ENCODE measurements at regions not wholly inside any gene's neighbourhood (a gene's known extent, or its start where the extent isn't known, plus 50 kb on each side); places are given as distances from the start of the nearest gene placed in this dataset.
"Not testable (repeated sequence)": the region's sequence is repeated elsewhere in the genome, so short reads cannot be mapped to it uniquely, and the experiment has no call there.

DNA sequence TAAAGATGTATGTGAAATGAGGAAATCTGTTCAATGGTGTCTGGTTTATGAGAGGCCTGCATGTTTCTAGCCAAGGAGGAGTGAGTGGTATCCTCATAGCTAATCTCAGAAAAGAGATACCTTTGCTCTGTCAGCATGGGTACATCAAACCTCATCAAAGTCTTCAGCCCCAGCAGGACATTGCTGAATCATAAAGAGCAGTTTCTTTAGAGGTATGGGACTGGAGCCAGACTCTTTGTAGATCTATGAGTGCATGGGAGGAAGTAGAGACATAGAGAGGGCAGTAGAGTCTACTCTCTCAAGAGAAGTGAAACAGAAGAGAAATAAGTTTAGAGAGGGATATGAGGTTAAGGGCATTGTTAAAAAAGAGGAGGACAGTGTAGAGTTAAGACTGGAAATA, 1950.9 kb downstream of the ARAP2 start:
- TF ChIP-seq, protein P1, sequence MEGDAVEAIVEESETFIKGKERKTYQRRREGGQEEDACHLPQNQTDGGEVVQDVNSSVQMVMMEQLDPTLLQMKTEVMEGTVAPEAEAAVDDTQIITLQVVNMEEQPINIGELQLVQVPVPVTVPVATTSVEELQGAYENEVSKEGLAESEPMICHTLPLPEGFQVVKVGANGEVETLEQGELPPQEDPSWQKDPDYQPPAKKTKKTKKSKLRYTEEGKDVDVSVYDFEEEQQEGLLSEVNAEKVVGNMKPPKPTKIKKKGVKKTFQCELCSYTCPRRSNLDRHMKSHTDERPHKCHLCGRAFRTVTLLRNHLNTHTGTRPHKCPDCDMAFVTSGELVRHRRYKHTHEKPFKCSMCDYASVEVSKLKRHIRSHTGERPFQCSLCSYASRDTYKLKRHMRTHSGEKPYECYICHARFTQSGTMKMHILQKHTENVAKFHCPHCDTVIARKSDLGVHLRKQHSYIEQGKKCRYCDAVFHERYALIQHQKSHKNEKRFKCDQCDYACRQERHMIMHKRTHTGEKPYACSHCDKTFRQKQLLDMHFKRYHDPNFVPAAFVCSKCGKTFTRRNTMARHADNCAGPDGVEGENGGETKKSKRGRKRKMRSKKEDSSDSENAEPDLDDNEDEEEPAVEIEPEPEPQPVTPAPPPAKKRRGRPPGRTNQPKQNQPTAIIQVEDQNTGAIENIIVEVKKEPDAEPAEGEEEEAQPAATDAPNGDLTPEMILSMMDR (IDR thresholded peaks at IDR 0.05) = no peak
- ATAC-seq (ENCODE audit: low FRiP score) = no peak
- no peak for DNase-seq (ENCODE audit: low spot score)

DNA sequence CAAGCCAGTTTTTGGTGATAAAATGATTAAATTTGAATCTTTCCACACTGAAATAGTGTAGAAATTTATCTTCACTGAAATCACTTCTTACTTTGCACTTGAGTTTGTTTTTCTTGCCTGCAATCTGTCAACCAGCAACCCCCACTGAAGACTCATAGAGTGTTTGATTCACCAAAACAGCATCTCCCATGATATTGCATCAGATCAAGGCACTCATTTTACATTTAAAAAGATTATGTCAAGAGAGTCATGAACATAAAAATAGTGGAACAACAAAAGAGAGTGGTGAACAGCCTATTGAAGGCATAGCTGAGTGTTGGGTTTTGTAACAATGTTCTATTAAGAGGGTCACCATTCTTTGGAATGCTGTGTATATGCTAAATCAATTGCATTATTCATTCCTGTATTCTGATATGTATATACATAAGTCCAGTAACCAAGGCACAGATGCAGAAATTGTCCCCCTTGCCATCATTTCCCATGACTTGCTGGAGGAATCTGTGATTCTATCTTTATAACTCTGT, 1934.9 kb downstream of the ARAP2 start:
- ATAC-seq (ENCODE audit: low FRiP score) = no peak
- TF ChIP-seq, protein P1 (IDR thresholded peaks at IDR 0.05) = no peak
- DNase-seq (ENCODE audit: low spot score) = no peak

DNA sequence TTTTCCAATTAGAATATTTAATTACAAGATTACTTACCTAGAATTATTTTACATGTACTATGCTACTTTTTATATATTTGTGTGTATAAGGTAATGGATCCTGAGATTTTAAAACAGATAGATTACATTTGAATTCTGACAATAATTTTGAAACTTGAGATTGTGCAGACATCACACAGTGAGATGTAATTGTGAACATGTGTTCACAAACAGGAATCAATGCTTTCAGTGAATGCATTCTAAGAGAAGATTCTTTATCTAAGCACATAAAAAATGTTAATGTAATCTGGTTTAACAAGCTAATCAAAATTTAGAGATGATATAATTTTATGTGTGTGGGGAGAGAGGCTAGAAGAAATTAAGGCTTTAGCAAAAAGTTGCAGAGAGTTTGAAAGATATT, 1925.5 kb downstream of the ARAP2 start:
- no peak for ATAC-seq (ENCODE audit: low FRiP score)
- TF ChIP-seq, protein P1 (IDR thresholded peaks at IDR 0.05) = no peak
- DNase-seq (ENCODE audit: low spot score) = no peak

DNA sequence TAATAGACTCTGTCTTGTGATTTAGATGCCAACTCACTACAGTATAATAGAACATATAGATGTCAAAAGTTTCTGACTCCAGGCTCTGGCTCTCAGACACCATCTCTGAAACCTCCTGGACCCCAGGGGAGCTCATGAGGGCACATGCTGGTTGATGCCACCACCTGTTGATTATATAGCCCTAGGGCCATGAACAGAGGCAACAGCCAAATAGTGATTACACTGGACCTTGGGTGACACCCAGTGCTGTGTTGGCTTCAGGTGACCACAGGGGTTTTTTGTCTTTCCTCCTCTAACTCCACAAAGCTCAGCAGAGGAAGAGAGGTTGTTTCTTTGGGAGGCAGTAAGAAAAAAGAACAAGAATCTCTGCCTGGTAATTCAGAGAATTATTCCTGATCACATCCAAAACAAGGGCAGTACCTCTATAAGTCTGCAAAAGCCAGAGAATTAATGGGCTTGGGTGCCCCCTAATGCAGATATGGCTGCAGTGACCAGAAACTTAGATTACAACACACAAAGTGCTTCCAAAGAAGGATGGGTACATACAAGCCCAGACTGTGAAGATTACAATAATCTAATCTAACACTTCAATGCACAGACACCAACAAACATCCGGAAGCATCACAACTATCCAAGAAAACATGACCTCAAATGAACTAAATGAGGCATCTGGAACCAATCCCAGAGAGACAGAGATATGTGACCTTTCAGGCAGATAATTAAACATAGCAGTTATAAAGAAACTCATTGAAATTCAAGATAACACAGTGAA, 1920.6 kb downstream of the ARAP2 start:
- DNase-seq (ENCODE audit: low spot score) = no peak
- TF ChIP-seq, protein P1 (IDR thresholded peaks at IDR 0.05) = no peak
- ATAC-seq (ENCODE audit: low FRiP score) = no peak

DNA sequence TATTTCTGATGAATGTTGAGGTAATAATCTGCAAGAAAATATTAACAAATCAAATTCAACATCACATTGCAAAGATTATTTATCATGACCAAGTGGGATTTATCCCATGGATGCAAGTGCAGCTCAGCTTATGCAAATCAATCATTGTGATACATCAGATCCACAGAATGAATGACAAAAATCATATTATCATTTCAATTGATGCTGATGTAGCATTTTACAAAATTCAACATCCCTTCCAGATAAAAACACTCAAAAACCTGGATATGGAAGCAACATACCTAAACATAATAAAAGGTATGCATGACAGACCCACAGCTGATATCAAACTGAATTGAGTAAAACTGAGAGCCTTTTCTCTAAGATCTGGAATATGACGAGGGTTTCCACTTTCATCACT, 1915.4 kb downstream of the ARAP2 start:
- TF ChIP-seq, protein P1 (IDR thresholded peaks at IDR 0.05) = no peak
- no peak for DNase-seq (ENCODE audit: low spot score)
- ATAC-seq (ENCODE audit: low FRiP score) = no peak

DNA sequence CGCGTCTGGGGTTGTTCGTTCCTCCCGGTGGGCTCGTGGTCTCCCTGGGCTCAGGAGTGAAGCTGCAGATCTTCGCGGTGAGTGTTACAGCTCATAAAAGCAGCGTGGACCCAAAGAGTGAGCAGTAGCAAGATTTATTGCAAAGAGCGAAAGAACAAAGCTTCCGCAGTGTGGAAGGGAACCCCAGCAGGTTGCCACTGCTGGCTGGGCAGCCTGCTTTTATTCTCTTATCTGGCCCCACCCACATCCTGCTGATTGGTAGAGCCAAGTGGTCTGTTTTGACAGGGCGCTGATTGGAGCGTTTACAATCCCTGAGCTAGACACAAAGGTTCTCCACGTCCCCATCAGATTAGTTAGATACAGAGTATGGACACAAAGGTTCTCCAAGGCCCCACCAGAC, 1909.2 kb downstream of the ARAP2 start:
- DNase-seq (ENCODE audit: low spot score); ATAC-seq (ENCODE audit: low FRiP score): not testable (repeated sequence)

DNA sequence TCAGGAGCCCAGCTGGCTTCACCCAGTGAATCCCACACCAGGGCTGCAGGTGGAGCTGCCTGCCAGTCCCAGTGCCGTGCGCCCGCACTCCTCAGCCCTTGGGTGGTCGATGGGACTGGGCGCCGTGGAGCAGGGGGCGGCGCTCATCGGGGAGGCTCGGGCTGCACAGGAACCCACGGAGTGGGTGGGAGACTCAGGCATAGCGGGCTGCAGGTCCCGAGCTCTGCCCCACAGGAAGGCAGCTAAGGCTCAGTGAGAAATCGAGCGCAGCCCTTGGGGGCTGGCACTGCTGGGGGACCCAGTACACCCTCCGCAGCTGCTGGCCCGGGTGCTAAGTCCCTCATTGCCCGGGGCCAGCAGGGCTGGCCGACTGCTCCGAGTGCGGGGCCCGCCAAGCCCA, 1908.8 kb downstream of the ARAP2 start:
- ATAC-seq (ENCODE audit: low FRiP score) = not testable (repeated sequence)

DNA sequence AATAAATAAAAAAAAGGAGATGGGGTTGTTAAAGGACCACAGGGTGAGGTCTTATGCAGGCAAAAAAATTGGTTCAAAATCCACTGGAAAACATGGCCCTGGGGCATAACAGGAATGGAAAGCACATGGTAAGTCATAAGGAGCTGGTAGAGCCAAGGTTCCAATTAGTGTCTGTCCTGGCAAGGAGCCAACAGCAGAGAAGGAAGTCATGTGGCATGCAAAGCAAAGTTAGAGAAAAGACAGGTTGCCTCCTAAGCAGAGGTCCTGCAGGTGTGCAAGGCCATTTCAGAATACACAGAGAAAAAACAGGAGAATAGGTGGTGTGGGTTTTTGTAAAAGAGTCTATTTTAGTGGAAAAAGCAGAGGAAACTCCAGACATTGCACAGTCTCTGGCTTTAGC, 1881.7 kb downstream of the ARAP2 start:
- DNase-seq (ENCODE audit: low spot score) (no peak), ATAC-seq (ENCODE audit: low FRiP score) (no peak)
- TF ChIP-seq, protein P1 (IDR thresholded peaks at IDR 0.05) = no peak

More for the DNA sequence above, 1908.8 kb downstream of the ARAP2 start:
- not testable (repeated sequence) for DNase-seq (ENCODE audit: low spot score)

Data from omental fat pad (tissue), 3 donors.